GM21390 (cell line): ENCODE measurements at regions not wholly inside any gene's neighbourhood (a gene's known extent, or its start where the extent isn't known, plus 50 kb on each side); places are given as distances from the start of the nearest gene placed in this dataset.
"Not testable (repeated sequence)": the region's sequence is repeated elsewhere in the genome, so short reads cannot be mapped to it uniquely, and the experiment has no call there.

Experiments used
- ATAC-seq: cut with Tn5 transposase; IDR thresholded peaks from one replicate; pipeline ENCODE4 v1.9.1; 2021; ENCODE audit not compliant: unreplicated experiment

- no peak for ATAC-seq
Observed at GRCh38 chr1:82795508-82796149, 994.9 kb downstream of the ADGRL2 start.

GRCh38 chr1:82792151-82792550 is 991.4 kb downstream of the ADGRL2 start:
- no peak for ATAC-seq

- ATAC-seq, result no peak
Observed at GRCh38 chr1:82790556-82790955, 989.8 kb downstream of the ADGRL2 start.

- ATAC-seq, result no peak
Observed at GRCh38 chr1:82788660-82789059, 987.9 kb downstream of the ADGRL2 start.

GRCh38 chr1:82788038-82788437 is 987.3 kb downstream of the ADGRL2 start:
- no peak for ATAC-seq

GRCh38 chr1:82786883-82787282 is 986.1 kb downstream of the ADGRL2 start:
- no peak for ATAC-seq

GRCh38 chr1:82785268-82785790 is 984.6 kb downstream of the ADGRL2 start:
- no peak for ATAC-seq

- ATAC-seq, result no peak
Observed at GRCh38 chr1:82783044-82783443, 982.3 kb downstream of the ADGRL2 start.

GRCh38 chr1:82782599-82782998 is 981.9 kb downstream of the ADGRL2 start:
- no peak for ATAC-seq

GRCh38 chr1:82778612-82779011 is 977.9 kb downstream of the ADGRL2 start:
- no peak for ATAC-seq

GRCh38 chr1:82777240-82777639 is 976.5 kb downstream of the ADGRL2 start:
- no peak for ATAC-seq

GRCh38 chr1:82776730-82777129 is 976.0 kb downstream of the ADGRL2 start:
- not testable (repeated sequence) for ATAC-seq

GRCh38 chr1:82775406-82776000 is 974.8 kb downstream of the ADGRL2 start:
- ATAC-seq, result no peak

- peak; percentile 71 for ATAC-seq
Observed at GRCh38 chr1:82762829-82763532, 962.2 kb downstream of the ADGRL2 start.

- ATAC-seq, result no peak
Observed at GRCh38 chr1:82759035-82759434, 958.3 kb downstream of the ADGRL2 start.

- ATAC-seq, result no peak
Observed at GRCh38 chr1:82755671-82756070, 954.9 kb downstream of the ADGRL2 start.

- no peak for ATAC-seq
Observed at GRCh38 chr1:82755191-82755590, 954.5 kb downstream of the ADGRL2 start.

- no peak for ATAC-seq
Observed at GRCh38 chr1:82752046-82752445, 951.3 kb downstream of the ADGRL2 start.

- ATAC-seq, result no peak
Observed at GRCh38 chr1:82733645-82734044, 932.9 kb downstream of the ADGRL2 start.

GRCh38 chr1:82731216-82731615 is 930.5 kb downstream of the ADGRL2 start:
- ATAC-seq, result no peak

- ATAC-seq, result no peak
Observed at GRCh38 chr1:82728206-82728605, 927.5 kb downstream of the ADGRL2 start.

GRCh38 chr1:82724246-82724645 is 923.5 kb downstream of the ADGRL2 start:
- ATAC-seq, result no peak
